Hepatocyte (in vitro differentiated cells): ENCODE measurements at regions not wholly inside any gene's neighbourhood (a gene's known extent, or its start where the extent isn't known, plus 50 kb on each side); places are given as distances from the start of the nearest gene placed in this dataset.

Experiments
- DNase-seq: peaks from one replicate; pipeline ENCODE4 v3.0.0-alpha.2; 2016; ENCODE audit warnings: low spot score
- H2AFZ ChIP-seq: fragments of 200-600 bp; sonication (generic); 2 replicates; pipeline ENCODE4 v1.6.0; 2016; ENCODE audit warnings: antibody characterized with exemption, mild to moderate bottlenecking
- H3K27ac ChIP-seq: fragments of 200-600 bp; sonication (generic); 2 replicates; pipeline ENCODE4 v1.5.1; 2016; ENCODE audit warnings: mild to moderate bottlenecking
- H3K27me3 ChIP-seq: fragments of 200-600 bp; sonication (generic); 2 replicates; pipeline ENCODE4 v1.6.1; 2016
- H3K36me3 ChIP-seq: fragments of 200-600 bp; sonication (generic); replicated peaks from 2 replicates; pipeline ENCODE4 v1.5.1; 2016; ENCODE audit warnings: low read depth; ENCODE audit not compliant: insufficient read depth
- H3K4me1 ChIP-seq: fragments of 200-600 bp; sonication (generic); 2 replicates; pipeline ENCODE4 v1.5.1; 2016; ENCODE audit warnings: mild to moderate bottlenecking, moderate library complexity; ENCODE audit not compliant: insufficient read depth
- H3K4me2 ChIP-seq: fragments of 200-600 bp; sonication (generic); 2 replicates; pipeline ENCODE4 v1.6.0; 2016
- H3K4me3 ChIP-seq: fragments of 200-600 bp; sonication (generic); 2 replicates; pipeline ENCODE4 v1.5.1; 2016; ENCODE audit warnings: mild to moderate bottlenecking
- H3K79me2 ChIP-seq: fragments of 200-600 bp; sonication (generic); 2 replicates; pipeline ENCODE4 v1.6.0; 2017; ENCODE audit warnings: mild to moderate bottlenecking
- H3K9me2 ChIP-seq: fragments of 200-600 bp; sonication (generic); replicated peaks from 2 replicates; pipeline ENCODE4 v1.6.0; 2017; ENCODE audit warnings: mild to moderate bottlenecking; ENCODE audit not compliant: insufficient read depth
- H3K9me3 ChIP-seq: fragments of 200-600 bp; sonication (generic); 2 replicates; pipeline ENCODE4 v1.5.1; 2016; ENCODE audit warnings: low read depth, mild to moderate bottlenecking
- H4K20me1 ChIP-seq: fragments of 200-600 bp; sonication (generic); 2 replicates; pipeline ENCODE4 v1.6.0; 2016; ENCODE audit warnings: mild to moderate bottlenecking; ENCODE audit not compliant: insufficient read depth, poor library complexity, severe bottlenecking
- EZH2 ChIP-seq: fragments of 200-600 bp; sonication (generic); IDR thresholded peaks from 2 replicates; pipeline ENCODE4 v1.6.1; 2016; ENCODE audit warnings: antibody characterized with exemption, mild to moderate bottlenecking, borderline replicate concordance
- EZH2phosphoT487 ChIP-seq: fragments of 200-600 bp; sonication (generic); IDR thresholded peaks from one replicate; pipeline ENCODE4 v1.6.1; 2018; ENCODE audit warnings: antibody characterized with exemption, mild to moderate bottlenecking, low read depth, moderate library complexity; ENCODE audit not compliant: unreplicated experiment, severe bottlenecking
- WGBS: methylation state at CpG from one replicate; pipeline ENCODE4 v1.1.6; 2016; ENCODE audit warnings: low lambda C conversion rate; ENCODE audit errors: missing lambda C conversion rate; 5-methylcytosine and 5-hydroxymethylcytosine counted together
- TF ChIP-seq, protein P1 (sequence below): fragments of 200-600 bp; sonication (generic); IDR thresholded peaks from 2 replicates; pipeline ENCODE4 v1.5.1; 2016; ENCODE audit warnings: antibody characterized with exemption, mild to moderate bottlenecking; ENCODE audit not compliant: poor library complexity

DNA sequence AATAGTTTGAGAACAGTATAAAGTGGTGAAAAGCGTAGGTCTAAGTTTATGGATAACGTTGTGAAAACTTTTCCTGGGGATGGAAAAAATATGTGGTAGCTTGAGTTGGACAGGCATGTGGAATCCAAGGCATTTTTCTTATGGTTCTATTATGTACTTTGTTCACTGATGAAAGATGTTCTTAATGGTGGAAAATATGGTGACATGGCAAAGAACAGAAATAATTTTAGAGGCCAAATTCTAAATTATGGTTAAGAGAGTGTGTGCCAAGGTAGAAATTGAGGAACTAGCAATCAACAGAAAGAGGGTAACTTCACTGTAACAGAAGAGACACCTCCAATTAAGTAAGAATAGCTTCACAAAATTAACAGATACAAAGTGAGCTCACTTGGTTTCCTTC is 427.8 kb downstream of the SLC6A15 start:
- Histone ChIP-seq H3K9me3 (no peaks in the 10 kb centered on the region), H4K20me1 (no peaks in the 10 kb centered on the region), H3K9me2 (no peaks in the 10 kb centered on the region), H3K36me3 (no peaks in the 10 kb centered on the region), H3K4me2 (no peak overlapping the region), H3K4me1 (no peaks in the 10 kb centered on the region), H3K79me2 (no peaks in the 10 kb centered on the region), H2AFZ (no peak overlapping the region), H3K4me3 (no peak overlapping the region), H3K27ac (no peak overlapping the region), H3K27me3 (no peaks in the 10 kb centered on the region)
- DNase-seq: no peak
- TF ChIP-seq, protein P1, sequence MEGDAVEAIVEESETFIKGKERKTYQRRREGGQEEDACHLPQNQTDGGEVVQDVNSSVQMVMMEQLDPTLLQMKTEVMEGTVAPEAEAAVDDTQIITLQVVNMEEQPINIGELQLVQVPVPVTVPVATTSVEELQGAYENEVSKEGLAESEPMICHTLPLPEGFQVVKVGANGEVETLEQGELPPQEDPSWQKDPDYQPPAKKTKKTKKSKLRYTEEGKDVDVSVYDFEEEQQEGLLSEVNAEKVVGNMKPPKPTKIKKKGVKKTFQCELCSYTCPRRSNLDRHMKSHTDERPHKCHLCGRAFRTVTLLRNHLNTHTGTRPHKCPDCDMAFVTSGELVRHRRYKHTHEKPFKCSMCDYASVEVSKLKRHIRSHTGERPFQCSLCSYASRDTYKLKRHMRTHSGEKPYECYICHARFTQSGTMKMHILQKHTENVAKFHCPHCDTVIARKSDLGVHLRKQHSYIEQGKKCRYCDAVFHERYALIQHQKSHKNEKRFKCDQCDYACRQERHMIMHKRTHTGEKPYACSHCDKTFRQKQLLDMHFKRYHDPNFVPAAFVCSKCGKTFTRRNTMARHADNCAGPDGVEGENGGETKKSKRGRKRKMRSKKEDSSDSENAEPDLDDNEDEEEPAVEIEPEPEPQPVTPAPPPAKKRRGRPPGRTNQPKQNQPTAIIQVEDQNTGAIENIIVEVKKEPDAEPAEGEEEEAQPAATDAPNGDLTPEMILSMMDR: no peak
- TF ChIP-seq EZH2: no peak
- TF ChIP-seq EZH2phosphoT487: no peak
- 85% methylated on average over 2 of the region's 2 CpGs for WGBS

DNA sequence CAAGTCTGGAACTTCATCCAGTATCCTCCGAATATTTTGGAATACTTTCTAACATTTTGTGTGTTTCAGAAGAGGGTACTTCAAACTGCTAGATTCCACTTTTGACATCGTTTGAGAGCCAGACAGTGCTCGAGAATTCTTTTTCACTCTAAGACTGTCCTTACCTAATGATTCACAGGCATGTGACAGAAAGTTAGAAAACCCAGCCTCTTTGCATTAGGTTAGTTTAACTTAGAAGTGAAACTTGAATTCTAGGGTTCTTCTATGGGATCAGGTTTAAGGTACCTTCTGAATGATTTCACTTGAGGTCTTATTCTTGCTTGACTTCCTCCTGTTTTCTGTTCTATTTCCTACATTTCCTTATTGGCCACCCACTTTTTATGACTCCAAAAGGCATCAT is 431.8 kb downstream of the SLC6A15 start:
- whole genome bisulfite sequencing: 87% methylated on average over 3 of the region's 3 CpGs
- no peak overlapping the region for H3K27ac ChIP-seq
- no peak overlapping the region for H3K4me3 ChIP-seq
- H3K27me3 ChIP-seq: no peaks in the 10 kb centered on the region
- no peaks in the 10 kb centered on the region for H3K4me1 ChIP-seq
- H3K79me2 ChIP-seq: no peaks in the 10 kb centered on the region
- no peaks in the 10 kb centered on the region for H3K9me3 ChIP-seq
- TF ChIP-seq, protein P1: no peak
- no peaks in the 10 kb centered on the region for H3K36me3 ChIP-seq
- H3K4me2 ChIP-seq: no peak overlapping the region
- H3K9me2 ChIP-seq: no peaks in the 10 kb centered on the region
- DNase-seq: no peak
- H4K20me1 ChIP-seq: no peaks in the 10 kb centered on the region
- no peak overlapping the region for H2AFZ ChIP-seq

DNA sequence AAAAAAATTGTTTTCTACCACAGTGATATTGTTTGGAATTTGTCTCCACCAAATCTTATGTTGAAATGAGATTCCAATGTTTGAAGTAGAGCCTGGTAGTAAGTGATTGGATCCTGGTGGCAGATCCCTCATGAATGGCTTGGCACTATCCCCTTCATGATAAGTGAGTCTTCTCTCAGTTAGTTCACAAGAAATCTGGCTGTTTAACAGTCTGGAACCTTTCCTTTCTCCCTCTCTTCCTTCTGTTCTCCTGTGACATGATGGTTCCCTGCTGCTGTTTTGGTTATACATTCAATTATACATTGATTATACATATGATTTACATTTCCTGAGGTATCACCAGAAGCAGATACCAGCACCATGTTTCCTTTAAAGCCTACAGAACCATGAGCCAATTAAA is 442.2 kb downstream of the SLC6A15 start:
- no peaks in the 10 kb centered on the region for H4K20me1 ChIP-seq
- TF ChIP-seq, protein P1: no peak
- TF ChIP-seq EZH2: no peak
- no peak for TF ChIP-seq EZH2phosphoT487
- no peaks in the 10 kb centered on the region for H3K27me3 ChIP-seq
- H3K9me2 ChIP-seq: no peaks in the 10 kb centered on the region
- H3K27ac ChIP-seq: no peak overlapping the region
- no peaks in the 10 kb centered on the region for H3K9me3 ChIP-seq
- no peaks in the 10 kb centered on the region for H3K36me3 ChIP-seq
- H3K4me2 ChIP-seq: no peak overlapping the region
- H2AFZ ChIP-seq: no peak overlapping the region
- no peak overlapping the region for H3K4me3 ChIP-seq
- no peak for DNase-seq
- H3K79me2 ChIP-seq: no peaks in the 10 kb centered on the region
- no peaks in the 10 kb centered on the region for H3K4me1 ChIP-seq

DNA sequence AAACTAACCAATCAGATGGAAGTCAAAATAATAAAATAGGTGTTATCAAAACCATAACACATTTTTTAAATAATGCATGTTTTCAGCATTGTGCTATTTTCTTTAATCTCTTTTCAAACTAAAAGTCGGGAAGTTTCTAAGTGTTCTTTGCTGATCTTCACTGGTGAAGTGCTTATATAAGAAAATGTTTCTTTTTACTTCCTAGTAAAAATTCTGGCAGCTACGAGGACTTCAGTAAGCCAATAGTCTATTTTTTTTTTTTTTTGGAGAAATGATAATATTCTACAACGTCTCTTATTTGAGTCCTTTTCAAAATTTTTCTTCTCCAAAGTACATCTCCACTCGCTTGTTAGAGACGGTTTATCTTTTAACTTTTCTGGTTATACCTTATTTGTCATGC is 448.0 kb downstream of the SLC6A15 start:
- H2AFZ ChIP-seq: no peak overlapping the region
- no peaks in the 10 kb centered on the region for H3K9me3 ChIP-seq
- H3K27me3 ChIP-seq: no peaks in the 10 kb centered on the region
- H3K4me2 ChIP-seq: no peak overlapping the region
- no peak for DNase-seq
- H3K79me2 ChIP-seq: no peaks in the 10 kb centered on the region
- H3K9me2 ChIP-seq: no peaks in the 10 kb centered on the region
- no peaks in the 10 kb centered on the region for H3K4me1 ChIP-seq
- no peaks in the 10 kb centered on the region for H4K20me1 ChIP-seq
- no peak overlapping the region for H3K27ac ChIP-seq
- no peaks in the 10 kb centered on the region for H3K36me3 ChIP-seq
- 61% methylated on average over 5 of the region's 5 CpGs for WGBS
- H3K4me3 ChIP-seq: no peak overlapping the region
- TF ChIP-seq EZH2 (no peak), EZH2phosphoT487 (no peak)
- TF ChIP-seq, protein P1: no peak
